H9 (cell line): ENCODE measurements at regions not wholly inside any gene's neighbourhood (a gene's known extent, or its start where the extent isn't known, plus 50 kb on each side); places are given as distances from the start of the nearest gene placed in this dataset.

ENCODE experiments used
- DNase-seq: peaks from one replicate; pipeline ENCODE4 v3.0.0-alpha.2; 2017
- H2AFZ ChIP-seq: one replicate; pipeline ENCODE4 v1.6.1; 2013; ENCODE audit warnings: mild to moderate bottlenecking, low read length, control low read depth, moderate library complexity
- H2AK5ac ChIP-seq: 2 replicates; pipeline ENCODE4 v1.6.1; 2013; ENCODE audit warnings: low read length, control low read depth, mixed read lengths; ENCODE audit not compliant: insufficient read length
- H2BK120ac ChIP-seq: one replicate; pipeline ENCODE4 v1.6.1; 2013; ENCODE audit warnings: low read depth, mild to moderate bottlenecking, low read length, control low read depth, inconsistent platforms; ENCODE audit not compliant: poor library complexity, severe bottlenecking
- H2BK12ac ChIP-seq: 2 replicates; pipeline ENCODE4 v1.6.1; 2013; ENCODE audit warnings: low read length, control low read depth, mixed read lengths, low read depth; ENCODE audit not compliant: insufficient read length
- H2BK15ac ChIP-seq: 2 replicates; pipeline ENCODE4 v1.6.1; 2013; ENCODE audit warnings: low read depth, low read length, control low read depth
- H2BK20ac ChIP-seq: one replicate; pipeline ENCODE4 v1.6.1; 2013; ENCODE audit warnings: low read depth, mild to moderate bottlenecking, low read length, control low read depth, inconsistent platforms; ENCODE audit not compliant: poor library complexity, severe bottlenecking
- H2BK5ac ChIP-seq: 2 replicates; pipeline ENCODE4 v1.6.1; 2013; ENCODE audit warnings: low read length, control low read depth, mixed read lengths; ENCODE audit not compliant: insufficient read length
- H3K14ac ChIP-seq: 2 replicates; pipeline ENCODE4 v1.6.1; 2013; ENCODE audit warnings: low read length, control low read depth; ENCODE audit not compliant: insufficient read depth
- H3K18ac ChIP-seq: 2 replicates; pipeline ENCODE4 v1.6.1; 2013; ENCODE audit warnings: low read depth, mild to moderate bottlenecking, mixed read lengths, low read length, control low read depth; ENCODE audit not compliant: insufficient read length
- H3K23ac ChIP-seq: 2 replicates; pipeline ENCODE4 v1.6.1; 2013; ENCODE audit warnings: low read length, control low read depth, mixed read lengths, low read depth; ENCODE audit not compliant: insufficient read length
- H3K23me2 ChIP-seq: 2 replicates; pipeline ENCODE4 v1.6.1; 2013; ENCODE audit warnings: low read depth, mild to moderate bottlenecking, mixed read lengths, low read length, control low read depth; ENCODE audit not compliant: insufficient read length, poor library complexity, severe bottlenecking
- H3K27ac ChIP-seq: 2 replicates; pipeline ENCODE4 v1.5.1; 2013; ENCODE audit warnings: low read length, control low read depth, mixed read lengths, low read depth; ENCODE audit not compliant: insufficient read length
- H3K27me3 ChIP-seq: 2 replicates; pipeline ENCODE4 v1.6.1; 2013; ENCODE audit warnings: low read length, control low read depth, inconsistent platforms; ENCODE audit not compliant: insufficient read depth
- H3K4ac ChIP-seq: 2 replicates; pipeline ENCODE4 v1.6.1; 2013; ENCODE audit warnings: low read depth, mild to moderate bottlenecking, control low read depth, inconsistent platforms, low read length, moderate library complexity
- H3K4me1 ChIP-seq: 2 replicates; pipeline ENCODE4 v1.6.1; 2013; ENCODE audit warnings: low read length, control low read depth, inconsistent platforms; ENCODE audit not compliant: insufficient read depth
- H3K4me2 ChIP-seq: 2 replicates; pipeline ENCODE4 v1.6.1; 2013; ENCODE audit warnings: low read length, control low read depth, mixed read lengths; ENCODE audit not compliant: insufficient read length, insufficient read depth
- H3K56ac ChIP-seq: 2 replicates; pipeline ENCODE4 v1.6.1; 2013; ENCODE audit warnings: low read depth, mild to moderate bottlenecking, mixed read lengths, low read length, control low read depth; ENCODE audit not compliant: insufficient read length
- H3K79me1 ChIP-seq: 2 replicates; pipeline ENCODE4 v1.6.1; 2013; ENCODE audit warnings: low read depth, mild to moderate bottlenecking, moderate library complexity, low read length, control low read depth, inconsistent platforms; ENCODE audit not compliant: insufficient read depth, poor library complexity, severe bottlenecking
- H3K79me2 ChIP-seq: 2 replicates; pipeline ENCODE4 v1.6.1; 2013; ENCODE audit warnings: low read length, control low read depth, inconsistent platforms; ENCODE audit not compliant: insufficient read depth
- H3K9ac ChIP-seq: 2 replicates; pipeline ENCODE4 v1.6.1; 2013; ENCODE audit warnings: low read length, control low read depth, mixed read lengths; ENCODE audit not compliant: insufficient read length; ENCODE audit errors: extremely low read depth
- H3K9me3 ChIP-seq: one replicate; pipeline ENCODE4 v1.6.1; 2013; ENCODE audit warnings: low read depth, low read length, inconsistent platforms; ENCODE audit not compliant: control insufficient read depth
- H3T11ph ChIP-seq: one replicate; pipeline ENCODE4 v1.6.1; 2013; ENCODE audit warnings: mild to moderate bottlenecking, low read length, control low read depth, inconsistent platforms
- H4K20me1 ChIP-seq: one replicate; pipeline ENCODE4 v1.6.1; 2013; ENCODE audit not compliant: control insufficient read depth, insufficient read length, insufficient read depth
- H4K5ac ChIP-seq: 2 replicates; pipeline ENCODE4 v1.6.1; 2013; ENCODE audit warnings: low read depth, mild to moderate bottlenecking, mixed read lengths, low read length, control low read depth; ENCODE audit not compliant: insufficient read length
- H4K8ac ChIP-seq: replicated peaks from 2 replicates; pipeline ENCODE4 v1.6.1; 2013; ENCODE audit warnings: low read length, control low read depth, mixed read lengths, low read depth; ENCODE audit not compliant: insufficient read length
- H4K91ac ChIP-seq: 2 replicates; pipeline ENCODE4 v1.6.1; 2013; ENCODE audit warnings: low read depth, mild to moderate bottlenecking, moderate library complexity, mixed read lengths, low read length, control low read depth; ENCODE audit not compliant: insufficient read length
- H3K27ac Mint-ChIP-seq, 3 experiments: 2 replicates in 2 of 3; 3 replicates in 1 of 3; pipeline ENCODE4 v1.8.0; 2020 to 2021; ENCODE audit warnings: mixed read lengths in 3 of 3, mild to moderate bottlenecking in 1 of 3, moderate library complexity in 1 of 3
- H3K27me3 Mint-ChIP-seq: 2 replicates; pipeline ENCODE4 v1.8.0; 2021; ENCODE audit warnings: low read depth, mild to moderate bottlenecking, moderate library complexity, mixed read lengths
- H3K36me3 Mint-ChIP-seq, 3 experiments: 2 replicates in 2 of 3; 3 replicates in 1 of 3; pipeline ENCODE4 v1.8.0; 2020 to 2021; ENCODE audit warnings: low read depth in 3 of 3, mixed read lengths in 3 of 3; ENCODE audit not compliant: insufficient read depth in 1 of 3
- H3K4me1 Mint-ChIP-seq, 2 experiments: 2 replicates each; pipeline ENCODE4 v1.8.0; 2020; ENCODE audit warnings: mixed read lengths in 2 of 2
- H3K4me3 Mint-ChIP-seq, 2 experiments: 2 replicates in 1 of 2; 3 replicates in 1 of 2; pipeline ENCODE4 v1.8.0; 2020 to 2021; ENCODE audit warnings: mild to moderate bottlenecking in 2 of 2, mixed read lengths in 2 of 2, moderate library complexity in 1 of 2
- H3K9me3 Mint-ChIP-seq, 2 experiments: 2 replicates in 1 of 2; 3 replicates in 1 of 2; pipeline ENCODE4 v1.8.0; 2020; ENCODE audit warnings: mild to moderate bottlenecking in 2 of 2, mixed read lengths in 2 of 2, moderate library complexity in 1 of 2
- CTCF ChIP-seq: fragments of 200-600 bp; sonication (generic); conservative IDR thresholded peaks from 3 replicates; pipeline ENCODE4 v1.8.0; 2021; ENCODE audit warnings: antibody characterized with exemption, mild to moderate bottlenecking
- WGBS: extraction: QIAGEN DNeasy Blood & Tissue Kit; methylation state at CpG from one replicate; pipeline ENCODE4 v1.1.7; 2013; ENCODE audit warnings: missing lambda C conversion rate, low lambda C conversion rate, mixed read lengths; ENCODE audit not compliant: insufficient read length; ENCODE audit errors: extremely low coverage; 5-methylcytosine and 5-hydroxymethylcytosine counted together

- Mint-ChIP-seq H3K27ac (peak overlapping the region in 2 of 3 experiments; percentile 11 to 40; a peak in 1 of 7 replicates), H3K4me1 (peaks cover 69 to 71% of the 10 kb centered on the region in 2 experiments), H3K4me3 (0 out of 5 replicates have a peak overlapping the region, but pooled peaks of 1 of the 2 experiments have one; percentile 49), H3K9me3 (no peaks in the 10 kb centered on the region; a peak in 1 of 5 replicates), H3K27me3 (peaks cover 8% of the 10 kb centered on the region), H3K36me3 (no peaks in the 10 kb centered on the region)
- Histone ChIP-seq H3K27me3 (no peaks in the 10 kb centered on the region; the same call in 1 of the 2 replicates), H3K23ac (no peak overlapping the region), H4K91ac (no peak overlapping the region), H2AFZ (no peak overlapping the region), H3K79me2 (no peaks in the 10 kb centered on the region), H4K5ac (no peak overlapping the region), H4K8ac (no peak overlapping the region), H3K9me3 (no peaks in the 10 kb centered on the region), H3K4ac (no peak overlapping the region), H3K23me2 (no peaks in the 10 kb centered on the region), H3K9ac (no peak overlapping the region), H3K56ac (no peak overlapping the region), H2BK12ac (no peak overlapping the region), H2BK15ac (no peak overlapping the region), H3K18ac (no peak overlapping the region), H3K27ac (no peak overlapping the region), H2BK5ac (no peak overlapping the region), H3K4me1 (peaks cover 14% of the 10 kb centered on the region; the same call in 1 of the 2 replicates), H4K20me1 (no peaks in the 10 kb centered on the region), H3K79me1 (no peaks in the 10 kb centered on the region), H2BK20ac (no peak overlapping the region), H3T11ph (no peak overlapping the region), H3K14ac (no peak overlapping the region), H2AK5ac (no peak overlapping the region), H2BK120ac (no peak overlapping the region), H3K4me2 (no peak overlapping the region)
- peak; percentile 63 for TF ChIP-seq CTCF
- no CpG with 5 or more reads among the region's 7 CpGs for WGBS
- peak; percentile 73 for DNase-seq
Measured at GRCh38 chr3:182139627-182140357, 428.1 kb downstream of the SOX2 start.
